IMR-90 (cell line): ENCODE measurements at regions not wholly inside any gene's neighbourhood (a gene's known extent, or its start where the extent isn't known, plus 50 kb on each side); places are given as distances from the start of the nearest gene placed in this dataset.

Experiments
- ATAC-seq: fragments of 200-7000 bp; cut with Tn5 transposase; 2 replicates; pipeline ENCODE4 v1.9.1; 2020; ENCODE audit warnings: low read depth, mild to moderate bottlenecking, moderate library complexity
- BruUV-seq: library from RNA; stranded (reverse); fragments of 400-500 nt; replicated peaks from 2 replicates; lab custom pipeline; 2021; lab: Mats Ljungman, UMichigan
- CTCF ChIA-PET: fragments of 300-600 bp; formaldehyde crosslinking; extraction: SDS; loops from one replicate; lab custom pipeline; 2021; ENCODE audit warnings: antibody characterized with exemption; lab: Yijun Ruan, JAX
- POLR2A ChIA-PET: fragments of 300-600 bp; sonication (Branson Sonifier 250); formaldehyde crosslinking; loops from one replicate; lab custom pipeline; 2022; ENCODE audit warnings: antibody characterized with exemption; ENCODE audit not compliant: unreplicated experiment; lab: Charles Lee
- DNase-seq: peaks from one replicate; pipeline ENCODE4 v3.0.0; 2013
- H2AFZ ChIP-seq: replicated peaks from 2 replicates; pipeline ENCODE3; 2013; ENCODE audit warnings: low read length, mild to moderate bottlenecking; ENCODE audit not compliant: poor library complexity
- H2AK5ac ChIP-seq: 2 replicates; pipeline ENCODE4 v1.6.1; 2013; ENCODE audit warnings: low read depth, low read length, inconsistent platforms
- H2AK9ac ChIP-seq: replicated peaks from 2 replicates; pipeline ENCODE3; 2013; ENCODE audit warnings: mild to moderate bottlenecking, low read depth, low read length, moderate library complexity; ENCODE audit not compliant: poor library complexity
- H2BK120ac ChIP-seq: 2 replicates; pipeline ENCODE4 v1.6.1; 2013; ENCODE audit warnings: low read depth, low read length, inconsistent platforms
- H2BK15ac ChIP-seq: 3 replicates; pipeline ENCODE4 v1.6.1; 2013; ENCODE audit warnings: low read depth, low read length, inconsistent platforms
- H2BK20ac ChIP-seq: 2 replicates; pipeline ENCODE4 v1.6.1; 2013; ENCODE audit warnings: low read depth, mild to moderate bottlenecking, inconsistent platforms, low read length, moderate library complexity
- H2BK5ac ChIP-seq: 2 replicates; pipeline ENCODE4 v1.6.1; 2013; ENCODE audit warnings: mild to moderate bottlenecking, low read depth, low read length, inconsistent platforms; ENCODE audit not compliant: poor library complexity, severe bottlenecking
- H3K14ac ChIP-seq: replicated peaks from 2 replicates; pipeline ENCODE4 v1.6.1; 2013; ENCODE audit warnings: low read depth, low read length, inconsistent platforms
- H3K18ac ChIP-seq: 2 replicates; pipeline ENCODE4 v1.6.1; 2013; ENCODE audit warnings: low read depth, low read length, control low read depth
- H3K23ac ChIP-seq: 2 replicates; pipeline ENCODE4 v1.6.1; 2013; ENCODE audit warnings: low read depth, low read length, inconsistent platforms
- H3K27ac ChIP-seq: 2 replicates; pipeline ENCODE4 v1.5.1; 2013; ENCODE audit warnings: mild to moderate bottlenecking, control low read depth, low read length; ENCODE audit not compliant: insufficient read depth
- H3K27me3 ChIP-seq: 2 replicates; pipeline ENCODE4 v1.6.1; 2013; ENCODE audit warnings: low read length; ENCODE audit not compliant: control insufficient read depth, insufficient read depth
- H3K36me3 ChIP-seq: 2 replicates; pipeline ENCODE4 v1.6.1; 2013; ENCODE audit warnings: low read length, mixed read lengths; ENCODE audit not compliant: control insufficient read depth, insufficient read depth
- H3K4ac ChIP-seq: 2 replicates; pipeline ENCODE4 v1.6.1; 2013; ENCODE audit warnings: low read depth, low read length, inconsistent platforms
- H3K4me1 ChIP-seq: 2 replicates; pipeline ENCODE4 v1.6.1; 2013; ENCODE audit warnings: low read length, mixed read lengths; ENCODE audit not compliant: control insufficient read depth, insufficient read depth
- H3K4me2 ChIP-seq: 2 replicates; pipeline ENCODE4 v1.6.1; 2013; ENCODE audit warnings: low read depth, mild to moderate bottlenecking, control low read depth, low read length, moderate library complexity
- H3K4me3 ChIP-seq: 2 replicates; pipeline ENCODE4 v1.5.1; 2013; ENCODE audit warnings: low read depth, mild to moderate bottlenecking, control low read depth, low read length, moderate library complexity; ENCODE audit not compliant: insufficient read depth
- H3K56ac ChIP-seq: 2 replicates; pipeline ENCODE4 v1.6.1; 2013; ENCODE audit warnings: low read length, inconsistent platforms; ENCODE audit not compliant: insufficient read depth; ENCODE audit errors: extremely low read depth
- H3K79me1 ChIP-seq, 2 experiments: 2 replicates each; pipeline ENCODE4 v1.6.1; 2013; ENCODE audit warnings: low read length in 2 of 2, inconsistent platforms in 1 of 2, low read depth in 1 of 2
- H3K9ac ChIP-seq: 2 replicates; pipeline ENCODE4 v1.6.1; 2013; ENCODE audit warnings: low read depth, low read length, control low read depth
- H3K9me1 ChIP-seq: 2 replicates; pipeline ENCODE4 v1.6.1; 2013; ENCODE audit warnings: low read length, inconsistent platforms; ENCODE audit not compliant: insufficient read depth
- H3K9me3 ChIP-seq: 2 replicates; pipeline ENCODE4 v1.6.1; 2013; ENCODE audit warnings: low read length; ENCODE audit not compliant: control insufficient read depth, insufficient read depth
- H4K20me1 ChIP-seq: 2 replicates; pipeline ENCODE4 v1.6.1; 2013; ENCODE audit warnings: low read length, inconsistent platforms; ENCODE audit not compliant: insufficient read depth
- H4K5ac ChIP-seq: 2 replicates; pipeline ENCODE4 v1.6.1; 2013; ENCODE audit warnings: mild to moderate bottlenecking, low read depth, low read length, control low read depth
- H4K8ac ChIP-seq, 2 experiments: 2 replicates each; pipeline ENCODE4 v1.6.1; 2013; ENCODE audit warnings: low read depth in 2 of 2, low read length in 2 of 2, control low read depth in 1 of 2, inconsistent platforms in 1 of 2
- H4K91ac ChIP-seq: 2 replicates; pipeline ENCODE4 v1.6.1; 2013; ENCODE audit warnings: low read depth, low read length, inconsistent platforms; ENCODE audit not compliant: insufficient read depth
- BHLHE40 ChIP-seq: fragments of 150-350 bp; IDR thresholded peaks from 2 replicates; pipeline ENCODE4 v1.6.1; 2016; ENCODE audit warnings: mild to moderate bottlenecking, low read depth, low read length
- CEBPB ChIP-seq: IDR thresholded peaks from 2 replicates; pipeline ENCODE4 v1.6.1; 2012; ENCODE audit warnings: low read depth, low read length, improper control_type of control experiment
- WGBS, 2 experiments: methylation state at CpG; one replicate each; pipeline versions ENCODE4 v1.1.5 to v1.1.7; 2013; ENCODE audit warnings: missing lambda C conversion rate in 2 of 2; ENCODE audit not compliant: insufficient read length in 1 of 2; ENCODE audit errors: extremely low coverage in 2 of 2; 5-methylcytosine and 5-hydroxymethylcytosine counted together
- dilution Hi-C: fragments of 300-500 bp; cut with HindIII; formaldehyde crosslinking; loops from one replicate; pipeline ENCODE4 v1.14.3; 2018; ENCODE audit warnings: low sequenced_read_pairs; ENCODE audit not compliant: unreplicated experiment
- in situ Hi-C: fragments of 300-500 bp; cut with MboI; formaldehyde crosslinking; loops from 3 replicates; pipeline ENCODE4 v1.14.3; 2019; ENCODE audit warnings: low sequenced_read_pairs, inconsistent platforms, mixed read lengths
- intact Hi-C: fragments of 100-400 bp; cut with micrococcal nuclease; formaldehyde crosslinking; loops from 2 replicates; pipeline ENCODE4 v1.10.0; 2022

- TF ChIP-seq BHLHE40 = no peak
- no peak for TF ChIP-seq CEBPB
- Histone ChIP-seq H3K27ac (no peak overlapping the region), H2AK9ac (no peak overlapping the region), H3K36me3 (no peaks in the 10 kb centered on the region), H2BK120ac (no peak overlapping the region), H3K23ac (no peak overlapping the region), H2AFZ (no peak overlapping the region), H3K4me3 (no peak overlapping the region), H4K5ac (no peak overlapping the region), H3K56ac (no peak overlapping the region), H3K9me1 (no peaks in the 10 kb centered on the region), H3K27me3 (no peaks in the 10 kb centered on the region), H3K79me1 (no peaks in the 10 kb centered on the region), H4K8ac (no peak overlapping the region), H3K18ac (no peak overlapping the region), H2BK15ac (no peak overlapping the region), H2AK5ac (no peak overlapping the region), H3K9me3 (no peaks in the 10 kb centered on the region), H3K14ac (no peak overlapping the region), H4K91ac (no peak overlapping the region), H4K20me1 (no peaks in the 10 kb centered on the region), H3K4me1 (no peaks in the 10 kb centered on the region), H3K9ac (no peak overlapping the region), H2BK5ac (no peak overlapping the region), H2BK20ac (no peak overlapping the region), H3K4ac (no peak overlapping the region), H3K4me2 (no peak overlapping the region)
- intact Hi-C loops (no loop called here), dilution Hi-C loops (no loop called here), in situ Hi-C loops (no loop called here)
- ChIA-PET CTCF (interaction anchor here (1.0 kb wide), 1 partner anchor 23 kb away, joined by 3 read pairs; no protein-coding TSS in a partner anchor), POLR2A (no interaction called here)
- ATAC-seq = no peak
- WGBS, 2 experiments = no CpG with 5 or more reads among the region's 1 CpG
- no peak for DNase-seq
- no TSS peak for BruUV-seq
Measured at GRCh38 chr9:105858006-105858690, 163.8 kb downstream of the TMEM38B start.
